Posterior vena cava (tissue), 2 donors: ENCODE measurements at regions not wholly inside any gene's neighbourhood (a gene's known extent, or its start where the extent isn't known, plus 50 kb on each side); places are given as distances from the start of the nearest gene placed in this dataset.

Source experiments
- DNase-seq: peaks from one replicate; pipeline ENCODE4 v3.0.0-alpha.2; 2020; ENCODE audit warnings: low spot score
- intact Hi-C, 2 donors: fragments of 100-400 bp; cut with DNase I; formaldehyde crosslinking; loops; one replicate each; pipeline versions ENCODE4 v1.14.1 to v1.14.2; 2022 to 2023
- donor health status: DM: yes; HTN: yes; CAD: no.
- donor health status: DM: yes; HTN: yes; CAD: no.

- intact Hi-C loops: no loop called here
- no peak for DNase-seq
These were observed 136.0 kb upstream of the NPY2R start for GRCh38 chr4:155072417-155072816.

GRCh38 chr4:155073852-155074251 lies 134.6 kb upstream of the NPY2R start:
- no peak for DNase-seq
- intact Hi-C loops: no loop called here

- intact Hi-C loops: no loop called here
- no peak for DNase-seq
These were observed 132.1 kb upstream of the NPY2R start for GRCh38 chr4:155076256-155076785.

DNA sequence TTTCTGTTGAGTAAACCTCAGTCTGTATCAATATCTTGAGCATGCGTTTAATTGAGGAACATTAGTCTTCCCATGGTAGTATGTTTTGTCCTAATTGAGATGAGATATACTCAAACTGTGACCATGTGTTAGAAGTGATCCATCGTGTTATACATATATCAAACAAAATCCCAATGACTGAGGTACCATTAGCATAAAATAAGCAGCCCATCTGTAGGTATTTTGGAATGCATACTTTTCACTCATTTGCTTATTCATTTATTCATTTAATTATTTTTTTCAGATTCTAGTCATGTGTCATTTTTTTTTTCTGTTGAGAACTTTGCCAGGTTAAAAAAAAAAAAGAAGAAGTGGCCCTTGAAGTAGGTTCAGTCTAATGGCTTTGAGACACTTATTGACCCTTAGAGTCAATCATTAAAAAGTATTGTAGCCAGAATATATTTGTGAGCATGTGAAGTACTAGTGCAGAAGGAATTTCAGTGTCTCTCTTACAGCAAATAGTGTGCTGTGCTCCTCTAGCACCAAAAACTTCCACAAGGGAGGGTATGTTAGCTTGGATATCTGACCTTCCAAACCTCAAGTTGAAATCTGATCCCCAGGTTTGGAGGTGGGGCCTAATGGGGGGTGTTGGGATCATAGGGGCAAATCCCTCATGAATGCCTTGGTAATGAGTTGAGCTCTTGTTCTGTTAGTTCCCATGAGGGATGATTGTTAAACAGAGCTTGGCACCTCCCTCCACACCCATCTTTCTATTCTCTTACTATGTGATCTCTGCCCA lies 130.8 kb upstream of the NPY2R start:
- no peak for DNase-seq
- intact Hi-C loops: no loop called here

DNA sequence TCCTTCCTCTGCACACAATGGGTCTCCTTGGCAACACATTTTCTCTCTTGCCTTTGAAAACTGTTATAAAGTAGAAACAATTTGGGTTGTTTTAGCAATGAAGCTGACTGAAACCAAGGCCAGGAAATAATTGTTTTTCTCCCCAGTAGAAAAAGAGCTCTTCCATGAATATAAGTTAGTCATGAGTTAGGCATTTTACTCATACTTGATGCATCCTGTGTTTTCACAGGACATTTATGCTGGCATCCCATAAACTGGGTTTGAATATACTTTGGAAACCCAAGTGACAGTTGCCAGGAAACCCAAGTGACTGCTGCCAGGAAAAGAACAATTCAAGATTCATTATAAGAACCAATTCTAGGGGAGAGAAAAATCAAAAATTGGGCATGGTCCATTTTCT lies 128.6 kb upstream of the NPY2R start:
- intact Hi-C loops: no loop called here
- DNase-seq: no peak

DNA sequence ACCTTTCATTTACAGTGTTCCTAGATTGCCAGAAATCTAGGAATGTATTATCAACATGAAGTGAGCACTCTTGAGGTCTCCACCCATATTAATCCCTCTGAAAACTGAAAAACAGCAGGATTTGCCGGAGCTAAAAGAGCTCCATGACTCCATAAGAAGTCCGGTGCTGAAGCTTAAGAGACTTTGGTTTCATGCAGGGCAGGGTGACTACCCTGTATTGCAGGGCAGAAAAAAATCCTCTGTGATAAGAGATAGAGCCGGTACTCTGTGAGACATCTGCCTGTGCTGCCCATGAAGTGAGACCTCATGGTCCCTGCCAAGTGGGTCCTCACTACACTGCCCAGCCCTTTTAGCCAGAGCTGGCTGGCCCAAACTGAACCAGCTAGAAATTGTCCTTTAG lies 127.2 kb upstream of the NPY2R start:
- intact Hi-C loops: no loop called here

GRCh38 chr4:155085843-155086530 lies 122.4 kb upstream of the NPY2R start:
- intact Hi-C loops: no loop called here

More for the DNA sequence above, 127.2 kb upstream of the NPY2R start:
- DNase-seq: no peak

GRCh38 chr4:155094201-155094820 lies 114.1 kb upstream of the NPY2R start:
- intact Hi-C loops: no loop called here
- DNase-seq: no peak

More at GRCh38 chr4:155085843-155086530, 122.4 kb upstream of the NPY2R start:
- no peak for DNase-seq

- no peak for DNase-seq
- intact Hi-C loops: no loop called here
These were observed 109.2 kb upstream of the NPY2R start for GRCh38 chr4:155099231-155099630.

GRCh38 chr4:155106629-155107028 lies 101.8 kb upstream of the NPY2R start:
- no peak for DNase-seq
- intact Hi-C loops: no loop called here

DNA sequence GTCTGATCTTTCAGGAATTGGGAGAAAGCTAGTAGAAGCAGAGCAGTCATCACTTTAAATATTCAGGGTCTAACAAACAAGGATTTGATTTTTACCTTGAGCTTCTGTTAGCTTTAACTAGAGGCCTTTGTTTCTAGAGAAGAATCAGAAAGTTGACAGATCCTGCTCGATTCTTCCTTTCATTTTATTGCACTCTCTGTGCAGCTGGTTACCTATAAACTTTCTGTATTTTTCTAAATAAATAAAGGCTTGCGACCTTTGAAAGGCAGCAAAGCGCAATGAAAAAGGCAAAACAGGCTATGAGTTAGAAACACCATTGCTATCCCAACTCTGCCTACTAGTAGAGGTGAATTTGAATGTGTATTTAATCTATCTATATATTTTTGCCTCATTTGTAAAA lies 101.4 kb upstream of the NPY2R start:
- DNase-seq: no peak
- intact Hi-C loops: no loop called here

- no peak for DNase-seq
- intact Hi-C loops: no loop called here
These were observed 93.6 kb upstream of the NPY2R start for GRCh38 chr4:155114790-155115189.

- intact Hi-C loops: no loop called here
- no peak for DNase-seq
These were observed 89.4 kb upstream of the NPY2R start for GRCh38 chr4:155119006-155119405.

DNA sequence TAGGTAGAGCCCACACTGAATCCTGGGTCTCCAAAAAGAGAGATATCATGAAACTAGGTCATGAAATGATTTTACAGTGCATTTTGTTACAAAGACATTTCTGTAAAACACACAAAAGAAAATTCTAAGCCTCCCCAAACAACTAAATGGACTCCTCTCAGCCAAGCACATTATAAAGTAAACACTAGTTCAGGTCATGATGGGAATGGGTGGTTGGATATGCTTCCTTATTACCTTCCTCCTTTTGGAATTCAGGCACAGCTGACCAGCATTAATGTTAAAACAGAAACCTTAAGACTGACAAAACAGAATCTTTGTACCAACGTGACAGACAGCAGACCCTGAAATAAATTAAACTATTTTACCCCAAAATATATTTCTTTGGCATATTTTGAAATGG lies 87.9 kb upstream of the NPY2R start:
- no peak for DNase-seq
- intact Hi-C loops: no loop called here

DNA sequence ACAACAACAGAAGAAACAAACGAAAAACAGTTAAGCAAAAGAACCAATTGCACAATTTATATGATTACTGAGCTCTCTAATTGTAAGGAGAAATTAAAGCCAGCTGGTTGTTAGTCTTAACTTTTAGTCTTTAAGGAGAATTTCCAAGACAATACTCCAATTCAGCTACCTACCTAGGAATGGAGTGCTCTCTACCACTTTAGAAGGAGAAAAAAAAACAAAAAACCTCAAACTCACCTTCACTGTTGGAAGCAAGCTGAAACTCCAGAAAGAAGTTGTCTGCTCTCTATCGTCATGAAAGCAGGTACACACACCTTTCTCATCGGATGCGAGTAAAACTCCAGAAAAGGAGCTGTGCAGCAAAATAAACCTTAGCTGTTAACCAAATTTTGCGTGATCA lies 86.1 kb upstream of the NPY2R start:
- DNase-seq: no peak
- intact Hi-C loops: no loop called here

- intact Hi-C loops: no loop called here
- DNase-seq: no peak
These were observed 74.3 kb upstream of the NPY2R start for GRCh38 chr4:155134136-155134535.

DNA sequence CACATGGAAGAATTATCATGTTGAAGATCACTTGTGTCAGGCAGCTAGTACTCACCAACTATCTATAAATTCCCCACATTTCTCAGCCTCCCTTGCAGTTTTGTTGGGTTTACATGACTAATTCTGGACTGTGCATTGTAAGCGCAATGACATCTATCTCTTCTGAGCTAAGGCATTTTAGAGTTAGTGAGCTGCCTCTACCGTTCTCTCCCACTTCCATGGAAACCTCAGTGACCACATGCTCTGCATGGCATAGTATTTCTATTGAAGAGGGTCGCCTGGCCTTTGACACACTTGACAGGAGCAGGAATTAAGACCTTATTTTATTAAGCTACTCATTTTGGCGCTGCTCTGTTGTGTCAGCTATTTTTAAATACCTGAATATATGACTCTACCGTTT lies 67.5 kb upstream of the NPY2R start:
- no peak for DNase-seq
- intact Hi-C loops: no loop called here

DNA sequence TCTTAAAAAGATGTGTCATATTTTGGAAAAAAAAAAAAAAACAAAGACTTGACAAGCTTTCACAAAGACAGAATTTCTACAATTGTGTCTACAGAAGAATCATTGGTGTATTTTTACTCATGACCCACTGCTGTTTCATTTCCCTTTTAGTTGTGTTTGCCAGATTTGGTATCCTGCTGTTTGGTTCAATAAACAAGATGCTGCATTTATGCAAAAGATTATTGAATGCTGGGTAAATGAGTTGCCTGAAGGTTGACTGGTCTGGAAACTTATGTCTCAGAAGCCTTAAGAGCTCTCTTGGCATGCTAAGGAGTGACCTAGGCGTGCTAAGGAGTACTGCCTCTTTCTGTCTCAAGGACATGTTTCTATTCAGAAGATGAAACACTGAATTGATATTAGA lies 64.9 kb upstream of the NPY2R start:
- intact Hi-C loops: no loop called here
- DNase-seq: no peak
